IMR-90 (cell line): ENCODE measurements at regions not wholly inside any gene's neighbourhood (a gene's known extent, or its start where the extent isn't known, plus 50 kb on each side); places are given as distances from the start of the nearest gene placed in this dataset.
A peak's percentile ranks its signal among the peaks of the same experiment; 100 is the strongest.

Experiments used
- ATAC-seq: fragments of 200-7000 bp; cut with Tn5 transposase; 2 replicates; pipeline ENCODE4 v1.9.1; 2020; ENCODE audit warnings: low read depth, mild to moderate bottlenecking, moderate library complexity
- BruUV-seq: library from RNA; stranded (reverse); fragments of 400-500 nt; replicated peaks from 2 replicates; lab custom pipeline; 2021; lab: Mats Ljungman, UMichigan
- CTCF ChIA-PET: fragments of 300-600 bp; formaldehyde crosslinking; extraction: SDS; loops from one replicate; lab custom pipeline; 2021; ENCODE audit warnings: antibody characterized with exemption; lab: Yijun Ruan, JAX
- POLR2A ChIA-PET: fragments of 300-600 bp; sonication (Branson Sonifier 250); formaldehyde crosslinking; loops from one replicate; lab custom pipeline; 2022; ENCODE audit warnings: antibody characterized with exemption; ENCODE audit not compliant: unreplicated experiment; lab: Charles Lee
- DNase-seq: peaks from one replicate; pipeline ENCODE4 v3.0.0; 2013
- H2AFZ ChIP-seq: replicated peaks from 2 replicates; pipeline ENCODE3; 2013; ENCODE audit warnings: low read length, mild to moderate bottlenecking; ENCODE audit not compliant: poor library complexity
- H2AK5ac ChIP-seq: 2 replicates; pipeline ENCODE4 v1.6.1; 2013; ENCODE audit warnings: low read depth, low read length, inconsistent platforms
- H2AK9ac ChIP-seq: replicated peaks from 2 replicates; pipeline ENCODE3; 2013; ENCODE audit warnings: mild to moderate bottlenecking, low read depth, low read length, moderate library complexity; ENCODE audit not compliant: poor library complexity
- H2BK120ac ChIP-seq: 2 replicates; pipeline ENCODE4 v1.6.1; 2013; ENCODE audit warnings: low read depth, low read length, inconsistent platforms
- H2BK15ac ChIP-seq: 3 replicates; pipeline ENCODE4 v1.6.1; 2013; ENCODE audit warnings: low read depth, low read length, inconsistent platforms
- H2BK20ac ChIP-seq: 2 replicates; pipeline ENCODE4 v1.6.1; 2013; ENCODE audit warnings: low read depth, mild to moderate bottlenecking, inconsistent platforms, low read length, moderate library complexity
- H2BK5ac ChIP-seq: 2 replicates; pipeline ENCODE4 v1.6.1; 2013; ENCODE audit warnings: mild to moderate bottlenecking, low read depth, low read length, inconsistent platforms; ENCODE audit not compliant: poor library complexity, severe bottlenecking
- H3K14ac ChIP-seq: replicated peaks from 2 replicates; pipeline ENCODE4 v1.6.1; 2013; ENCODE audit warnings: low read depth, low read length, inconsistent platforms
- H3K18ac ChIP-seq: 2 replicates; pipeline ENCODE4 v1.6.1; 2013; ENCODE audit warnings: low read depth, low read length, control low read depth
- H3K23ac ChIP-seq: 2 replicates; pipeline ENCODE4 v1.6.1; 2013; ENCODE audit warnings: low read depth, low read length, inconsistent platforms
- H3K27ac ChIP-seq: 2 replicates; pipeline ENCODE4 v1.5.1; 2013; ENCODE audit warnings: mild to moderate bottlenecking, control low read depth, low read length; ENCODE audit not compliant: insufficient read depth
- H3K27me3 ChIP-seq: 2 replicates; pipeline ENCODE4 v1.6.1; 2013; ENCODE audit warnings: low read length; ENCODE audit not compliant: control insufficient read depth, insufficient read depth
- H3K36me3 ChIP-seq: 2 replicates; pipeline ENCODE4 v1.6.1; 2013; ENCODE audit warnings: low read length, mixed read lengths; ENCODE audit not compliant: control insufficient read depth, insufficient read depth
- H3K4ac ChIP-seq: 2 replicates; pipeline ENCODE4 v1.6.1; 2013; ENCODE audit warnings: low read depth, low read length, inconsistent platforms
- H3K4me1 ChIP-seq: 2 replicates; pipeline ENCODE4 v1.6.1; 2013; ENCODE audit warnings: low read length, mixed read lengths; ENCODE audit not compliant: control insufficient read depth, insufficient read depth
- H3K4me2 ChIP-seq: 2 replicates; pipeline ENCODE4 v1.6.1; 2013; ENCODE audit warnings: low read depth, mild to moderate bottlenecking, control low read depth, low read length, moderate library complexity
- H3K4me3 ChIP-seq: 2 replicates; pipeline ENCODE4 v1.5.1; 2013; ENCODE audit warnings: low read depth, mild to moderate bottlenecking, control low read depth, low read length, moderate library complexity; ENCODE audit not compliant: insufficient read depth
- H3K56ac ChIP-seq: 2 replicates; pipeline ENCODE4 v1.6.1; 2013; ENCODE audit warnings: low read length, inconsistent platforms; ENCODE audit not compliant: insufficient read depth; ENCODE audit errors: extremely low read depth
- H3K79me1 ChIP-seq, 2 experiments: 2 replicates each; pipeline ENCODE4 v1.6.1; 2013; ENCODE audit warnings: low read length in 2 of 2, inconsistent platforms in 1 of 2, low read depth in 1 of 2
- H3K9ac ChIP-seq: 2 replicates; pipeline ENCODE4 v1.6.1; 2013; ENCODE audit warnings: low read depth, low read length, control low read depth
- H3K9me1 ChIP-seq: 2 replicates; pipeline ENCODE4 v1.6.1; 2013; ENCODE audit warnings: low read length, inconsistent platforms; ENCODE audit not compliant: insufficient read depth
- H3K9me3 ChIP-seq: 2 replicates; pipeline ENCODE4 v1.6.1; 2013; ENCODE audit warnings: low read length; ENCODE audit not compliant: control insufficient read depth, insufficient read depth
- H4K20me1 ChIP-seq: 2 replicates; pipeline ENCODE4 v1.6.1; 2013; ENCODE audit warnings: low read length, inconsistent platforms; ENCODE audit not compliant: insufficient read depth
- H4K5ac ChIP-seq: 2 replicates; pipeline ENCODE4 v1.6.1; 2013; ENCODE audit warnings: mild to moderate bottlenecking, low read depth, low read length, control low read depth
- H4K8ac ChIP-seq, 2 experiments: 2 replicates each; pipeline ENCODE4 v1.6.1; 2013; ENCODE audit warnings: low read depth in 2 of 2, low read length in 2 of 2, control low read depth in 1 of 2, inconsistent platforms in 1 of 2
- H4K91ac ChIP-seq: 2 replicates; pipeline ENCODE4 v1.6.1; 2013; ENCODE audit warnings: low read depth, low read length, inconsistent platforms; ENCODE audit not compliant: insufficient read depth
- BHLHE40 ChIP-seq: fragments of 150-350 bp; IDR thresholded peaks from 2 replicates; pipeline ENCODE4 v1.6.1; 2016; ENCODE audit warnings: mild to moderate bottlenecking, low read depth, low read length
- CEBPB ChIP-seq: IDR thresholded peaks from 2 replicates; pipeline ENCODE4 v1.6.1; 2012; ENCODE audit warnings: low read depth, low read length, improper control_type of control experiment
- CHD1 ChIP-seq: IDR thresholded peaks from 2 replicates; pipeline ENCODE4 v1.6.1; 2012; ENCODE audit warnings: low read depth, low read length, improper control_type of control experiment
- CTCF ChIP-seq: conservative IDR thresholded peaks from 2 replicates; pipeline ENCODE4 v1.5.1; 2012; ENCODE audit warnings: mild to moderate bottlenecking, low read depth, low read length, improper control_type of control experiment
- ELK1 ChIP-seq: fragments of 150-350 bp; IDR thresholded peaks from 2 replicates; pipeline ENCODE4 v1.6.1; 2016; ENCODE audit warnings: low read depth, mild to moderate bottlenecking, low read length, moderate library complexity, borderline replicate concordance
- MXI1 ChIP-seq: IDR thresholded peaks from 2 replicates; pipeline ENCODE4 v1.6.1; 2012; ENCODE audit warnings: low read depth, mild to moderate bottlenecking, low read length, moderate library complexity, borderline replicate concordance
- POLR2A ChIP-seq: IDR thresholded peaks from 2 replicates; pipeline ENCODE4 v1.6.1; 2012; ENCODE audit warnings: mild to moderate bottlenecking, low read depth, low read length
- RCOR1 ChIP-seq: IDR thresholded peaks from 2 replicates; pipeline ENCODE4 v1.6.1; 2012; ENCODE audit warnings: mild to moderate bottlenecking, low read length, improper control_type of control experiment; ENCODE audit not compliant: insufficient replicate concordance
- SMC3 ChIP-seq: fragments of 150-350 bp; IDR thresholded peaks from 2 replicates; pipeline ENCODE4 v1.6.1; 2016; ENCODE audit warnings: low read depth, mild to moderate bottlenecking, antibody characterized with exemption, low read length, moderate library complexity
- USF2 ChIP-seq: fragments of 150-350 bp; IDR thresholded peaks from 2 replicates; pipeline ENCODE4 v1.6.1; 2017; ENCODE audit warnings: mild to moderate bottlenecking, antibody characterized with exemption, low read length, low read depth
- WGBS, 2 experiments: methylation state at CpG; one replicate each; pipeline versions ENCODE4 v1.1.5 to v1.1.7; 2013; ENCODE audit warnings: missing lambda C conversion rate in 2 of 2; ENCODE audit not compliant: insufficient read length in 1 of 2; ENCODE audit errors: extremely low coverage in 2 of 2; 5-methylcytosine and 5-hydroxymethylcytosine counted together
- dilution Hi-C: fragments of 300-500 bp; cut with HindIII; formaldehyde crosslinking; loops from one replicate; pipeline ENCODE4 v1.14.3; 2018; ENCODE audit warnings: low sequenced_read_pairs; ENCODE audit not compliant: unreplicated experiment
- in situ Hi-C: fragments of 300-500 bp; cut with MboI; formaldehyde crosslinking; loops from 3 replicates; pipeline ENCODE4 v1.14.3; 2019; ENCODE audit warnings: low sequenced_read_pairs, inconsistent platforms, mixed read lengths
- intact Hi-C: fragments of 100-400 bp; cut with micrococcal nuclease; formaldehyde crosslinking; loops from 2 replicates; pipeline ENCODE4 v1.10.0; 2022

- dilution Hi-C loops, result no loop called here
- Histone ChIP-seq H3K4me1 (peaks cover 6% of the 10 kb centered on the region; the same call in 1 of the 2 replicates), H3K4me3 (no peak overlapping the region), H3K9me1 (no peaks in the 10 kb centered on the region), H2AK9ac (no peak overlapping the region), H2BK15ac (no peak overlapping the region), H3K27ac (no peak overlapping the region), H3K27me3 (no peaks in the 10 kb centered on the region), H2BK5ac (no peak overlapping the region), H3K23ac (no peak overlapping the region), H3K9me3 (no peaks in the 10 kb centered on the region), H2AK5ac (no peak overlapping the region), H3K14ac (no peak overlapping the region), H3K9ac (no peak overlapping the region), H3K79me1 (no peaks in the 10 kb centered on the region), H3K4ac (no peak overlapping the region), H3K18ac (no peak overlapping the region), H4K91ac (no peak overlapping the region), H3K56ac (no peak overlapping the region), H3K4me2 (peak overlapping the region; percentile 59; the same call in 1 of the 2 replicates), H2BK120ac (no peak overlapping the region), H4K20me1 (no peaks in the 10 kb centered on the region), H4K5ac (no peak overlapping the region), H2BK20ac (no peak overlapping the region), H4K8ac (no peak overlapping the region), H2AFZ (no peak overlapping the region), H3K36me3 (no peaks in the 10 kb centered on the region)
- TF ChIP-seq ELK1, result no peak
- TF ChIP-seq CEBPB, result no peak
- TF ChIP-seq USF2, result no peak
- no peak for TF ChIP-seq CTCF
- TF ChIP-seq SMC3, result no peak
- no peak for TF ChIP-seq RCOR1
- no peak for TF ChIP-seq BHLHE40
- no peak for TF ChIP-seq CHD1
- TF ChIP-seq MXI1, result no peak
- no peak for TF ChIP-seq POLR2A
- no CpG with 5 or more reads among the region's 2 CpGs for WGBS, 2 experiments
- peak; percentile 46 for DNase-seq
- peak; percentile 74 for ATAC-seq
- POLR2A ChIA-PET, result no interaction called here
- CTCF ChIA-PET, result no interaction called here
- in situ Hi-C loops, result loop anchor here (25.0 kb wide), 1 partner anchor 109 kb away; no protein-coding TSS in a partner anchor
- BruUV-seq, result no TSS peak
- intact Hi-C loops, result no loop called here
Measured at GRCh38 chr4:127503111-127503510, 129.6 kb upstream of the INTU start.
